B cell (primary cell): ENCODE measurements at regions not wholly inside any gene's neighbourhood (a gene's known extent, or its start where the extent isn't known, plus 50 kb on each side); places are given as distances from the start of the nearest gene placed in this dataset.

Experiments used
- ATAC-seq: fragments of 200-7000 bp; cut with Tn5 transposase; one replicate; pipeline ENCODE4 v1.10.0; 2021; ENCODE audit warnings: low read depth, mild to moderate bottlenecking, moderate number of reproducible peaks, moderate library complexity
- CTCF ChIA-PET: fragments of 350-600 bp; sonication (Branson Sonifier 250); formaldehyde crosslinking; loops from one replicate; lab custom pipeline; 2021; ENCODE audit warnings: antibody characterized with exemption, inconsistent platforms; lab: Charles Lee
- POLR2A ChIA-PET: fragments of 350-600 bp; sonication (Branson Sonifier 250); formaldehyde crosslinking; loops from one replicate; lab custom pipeline; 2021; ENCODE audit warnings: antibody characterized with exemption; lab: Charles Lee
- DNase-seq: peaks from one replicate; pipeline ENCODE4 v3.0.0; 2013
- H2AFZ ChIP-seq: 2 replicates; pipeline ENCODE4 v1.6.1; 2012; ENCODE audit warnings: mild to moderate bottlenecking, low read depth, low read length; ENCODE audit not compliant: insufficient read depth, poor library complexity, severe bottlenecking
- H3K27ac ChIP-seq, 2 donors: 1 replicate in 1 of 2; 2 replicates in 1 of 2; pipeline ENCODE4 v1.5.1; 2012 to 2013; ENCODE audit warnings: low read length in 2 of 2, mild to moderate bottlenecking in 2 of 2, moderate library complexity in 1 of 2
- H3K27me3 ChIP-seq, 4 experiments: fragments of 200-600 bp in 1 of 4; sonication (generic) in 1 of 4; replicated peaks in 1 of 4; 1 replicate in 2 of 4; 2 replicates in 2 of 4; pipeline versions ENCODE4 v1.6.1 to v1.7.0; 2013 to 2016; ENCODE audit warnings: low read length in 3 of 4, mild to moderate bottlenecking in 2 of 4, mixed read lengths in 1 of 4, moderate library complexity in 1 of 4; ENCODE audit not compliant: insufficient read depth in 4 of 4, control insufficient read depth in 3 of 4; ENCODE audit errors: control extremely low read depth in 1 of 4
- H3K36me3 ChIP-seq, 2 experiments: replicated peaks in 1 of 2; 1 replicate in 1 of 2; 2 replicates in 1 of 2; pipeline versions ENCODE4 v1.6.1 to v1.7.1; 2013; ENCODE audit warnings: low read length in 1 of 2; ENCODE audit not compliant: insufficient read depth in 2 of 2, control insufficient read depth in 1 of 2; ENCODE audit errors: control extremely low read depth in 1 of 2, extremely low read depth in 1 of 2
- H3K4me1 ChIP-seq, 2 donors: fragments of 200-600 bp in 1 of 2; sonication (generic) in 1 of 2; 1 replicate in 1 of 2; 2 replicates in 1 of 2; pipeline versions ENCODE4 v1.5.1 to v1.6.1; 2013 to 2017; ENCODE audit warnings: low read length in 2 of 2; ENCODE audit not compliant: control insufficient read depth in 2 of 2, insufficient read depth in 2 of 2
- H3K4me2 ChIP-seq: replicated peaks from 2 replicates; pipeline ENCODE3; 2012; ENCODE audit warnings: mild to moderate bottlenecking, low read depth, low read length; ENCODE audit not compliant: poor library complexity, severe bottlenecking
- H3K4me3 ChIP-seq, 5 experiments: fragments of 200-600 bp in 1 of 5; sonication (generic) in 1 of 5; 1 replicate in 3 of 5; 2 replicates in 2 of 5; pipeline versions ENCODE4 v1.5.1 to v1.7.0; 2011 to 2016; ENCODE audit warnings: low read length in 4 of 5, mild to moderate bottlenecking in 4 of 5, low read depth in 2 of 5, control low read depth in 1 of 5, moderate library complexity in 1 of 5; ENCODE audit not compliant: insufficient read depth in 1 of 5; ENCODE audit errors: control extremely low read depth in 1 of 5, extremely low read depth in 1 of 5
- H3K79me2 ChIP-seq: fragments of 200-600 bp; sonication (generic); one replicate; pipeline ENCODE4 v1.6.0; 2016; ENCODE audit warnings: low read length; ENCODE audit not compliant: control insufficient read depth, insufficient read depth
- H3K9ac ChIP-seq: fragments of 200-600 bp; sonication (generic); 2 replicates; pipeline ENCODE4 v1.6.1; 2017; ENCODE audit warnings: mild to moderate bottlenecking, low read length, moderate library complexity
- H3K9me3 ChIP-seq, 3 donors: one replicate each; pipeline versions ENCODE4 v1.6.1 to v1.7.1; 2013; ENCODE audit warnings: low read length in 2 of 3; ENCODE audit not compliant: control insufficient read depth in 2 of 3, insufficient read depth in 1 of 3; ENCODE audit errors: control extremely low read depth in 1 of 3
- H4K20me1 ChIP-seq: 2 replicates; pipeline ENCODE4 v1.6.0; 2012; ENCODE audit warnings: mild to moderate bottlenecking, low read length; ENCODE audit not compliant: insufficient read depth, control insufficient read depth, poor library complexity, severe bottlenecking
- H3K27ac Mint-ChIP-seq: one replicate; pipeline ENCODE4 v1.8.0; 2021; ENCODE audit warnings: mixed read lengths
- H3K27me3 Mint-ChIP-seq: one replicate; pipeline ENCODE4 v1.8.0; 2021; ENCODE audit warnings: mixed read lengths
- H3K4me1 Mint-ChIP-seq: one replicate; pipeline ENCODE4 v1.8.0; 2021; ENCODE audit warnings: mixed read lengths
- H3K4me3 Mint-ChIP-seq: one replicate; pipeline ENCODE4 v1.8.0; 2021; ENCODE audit warnings: mixed read lengths
- H3K9me3 Mint-ChIP-seq: one replicate; pipeline ENCODE4 v1.8.0; 2022; ENCODE audit warnings: mixed read lengths; ENCODE audit not compliant: insufficient read depth
- CTCF ChIP-seq: fragments of 200-600 bp; IDR thresholded peaks from one replicate; pipeline ENCODE4 v1.8.0; 2022; ENCODE audit warnings: antibody characterized with exemption, mild to moderate bottlenecking
- EZH2 ChIP-seq: IDR thresholded peaks from 2 replicates; pipeline ENCODE4 v1.6.1; 2012; ENCODE audit warnings: borderline replicate concordance, low read depth, mild to moderate bottlenecking, moderate library complexity, low read length; ENCODE audit not compliant: insufficient read depth, poor library complexity, severe bottlenecking
- WGBS: methylation state at CpG from one replicate; pipeline ENCODE4 v1.1.5; 2013; ENCODE audit warnings: missing lambda C conversion rate; ENCODE audit not compliant: insufficient coverage; 5-methylcytosine and 5-hydroxymethylcytosine counted together
- intact Hi-C: fragments of 100-400 bp; cut with micrococcal nuclease; formaldehyde crosslinking; loops from one replicate; pipeline ENCODE4 v1.10.0; 2022

DNA sequence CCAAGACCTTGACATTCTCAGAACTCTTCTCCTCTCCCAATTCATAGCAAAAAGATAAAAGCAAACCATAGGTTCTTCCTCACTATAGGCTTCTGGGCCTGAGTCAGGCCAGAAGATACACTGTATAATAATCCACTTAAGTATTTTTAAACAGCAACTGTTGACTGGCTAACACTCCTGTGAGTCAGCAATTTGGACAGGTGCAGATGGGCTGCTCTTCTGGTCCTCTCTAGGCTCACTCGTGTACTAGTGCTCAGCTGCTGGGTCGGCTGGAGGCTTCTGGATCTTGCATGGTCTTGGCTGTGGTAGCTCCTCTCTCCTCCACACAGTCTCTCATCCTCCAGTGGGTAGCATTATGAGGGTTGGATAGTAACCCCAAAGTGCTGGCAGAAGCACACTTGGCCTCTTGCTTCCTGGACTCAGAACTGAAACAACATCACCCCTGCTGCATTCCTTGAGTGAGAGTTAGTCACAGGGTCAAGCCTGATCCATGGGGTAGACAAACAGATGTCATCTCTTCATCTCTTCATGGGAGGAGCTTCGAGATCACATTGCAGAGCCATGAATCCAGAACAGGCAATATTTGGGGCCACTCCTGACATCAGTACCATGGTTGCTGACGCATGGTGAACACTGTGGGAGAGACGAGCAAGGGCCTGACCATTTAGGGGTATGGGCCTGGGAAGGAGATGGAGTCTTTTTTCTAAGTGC, 86.9 kb downstream of the C6orf118 start:
- Mint-ChIP-seq H3K9me3 (peaks cover 3% of the 10 kb centered on the region), H3K27ac (no peak overlapping the region), H3K4me1 (no peaks in the 10 kb centered on the region), H3K27me3 (no peaks in the 10 kb centered on the region), H3K4me3 (no peak overlapping the region)
- ChIA-PET POLR2A (no interaction called here), CTCF (no interaction called here)
- ATAC-seq (no peak), DNase-seq (no peak)
- Histone ChIP-seq H4K20me1 (no peaks in the 10 kb centered on the region), H3K9ac (no peak overlapping the region), H3K36me3 (no peaks in the 10 kb centered on the region), H3K4me1 (no peaks in the 10 kb centered on the region), H3K27me3 (no peaks in the 10 kb centered on the region), H3K4me3 (no peak overlapping the region), H3K4me2 (no peak overlapping the region), H3K79me2 (no peaks in the 10 kb centered on the region), H3K9me3 (peaks cover 0 to 3% (median 0%) of the 10 kb centered on the region in 3 donors), H2AFZ (no peak overlapping the region), H3K27ac (no peak overlapping the region)
- intact Hi-C loops: no loop called here
- TF ChIP-seq CTCF: no peak
- TF ChIP-seq EZH2: no peak
- 77% methylated on average over 5 of the region's 5 CpGs for WGBS

- Histone ChIP-seq H3K36me3 (no peaks in the 10 kb centered on the region), H3K79me2 (no peaks in the 10 kb centered on the region), H3K27ac (no peak overlapping the region), H3K4me3 (no peak overlapping the region), H3K9ac (no peak overlapping the region), H3K27me3 (no peaks in the 10 kb centered on the region), H3K4me1 (no peaks in the 10 kb centered on the region), H3K4me2 (no peak overlapping the region), H3K9me3 (peaks cover 0 to 3% (median 0%) of the 10 kb centered on the region in 3 donors), H2AFZ (no peak overlapping the region), H4K20me1 (no peaks in the 10 kb centered on the region)
- no peaks in the 10 kb centered on the region for H3K27me3 Mint-ChIP-seq
- H3K4me3 Mint-ChIP-seq: no peak overlapping the region
- ChIA-PET CTCF (no interaction called here), POLR2A (no interaction called here)
- no peaks in the 10 kb centered on the region for H3K9me3 Mint-ChIP-seq
- H3K4me1 Mint-ChIP-seq: no peaks in the 10 kb centered on the region
- DNase-seq (no peak), ATAC-seq (no peak)
- intact Hi-C loops: no loop called here
- 77% methylated on average over 2 of the region's 5 CpGs for WGBS
- H3K27ac Mint-ChIP-seq: no peak overlapping the region
- TF ChIP-seq CTCF: no peak
- no peak for TF ChIP-seq EZH2
Measured at GRCh38 chr6:165220045-165220444, 89.4 kb downstream of the C6orf118 start.
